IMR-90 (cell line): ENCODE measurements at regions not wholly inside any gene's neighbourhood (a gene's known extent, or its start where the extent isn't known, plus 50 kb on each side); places are given as distances from the start of the nearest gene placed in this dataset.

Source experiments
- ATAC-seq: fragments of 200-7000 bp; cut with Tn5 transposase; 2 replicates; pipeline ENCODE4 v1.9.1; 2020; ENCODE audit warnings: low read depth, mild to moderate bottlenecking, moderate library complexity
- BruUV-seq: library from RNA; stranded (reverse); fragments of 400-500 nt; replicated peaks from 2 replicates; lab custom pipeline; 2021; lab: Mats Ljungman, UMichigan
- CTCF ChIA-PET: fragments of 300-600 bp; formaldehyde crosslinking; extraction: SDS; loops from one replicate; lab custom pipeline; 2021; ENCODE audit warnings: antibody characterized with exemption; lab: Yijun Ruan, JAX
- POLR2A ChIA-PET: fragments of 300-600 bp; sonication (Branson Sonifier 250); formaldehyde crosslinking; loops from one replicate; lab custom pipeline; 2022; ENCODE audit warnings: antibody characterized with exemption; ENCODE audit not compliant: unreplicated experiment; lab: Charles Lee
- DNase-seq: peaks from one replicate; pipeline ENCODE4 v3.0.0; 2013
- H2AFZ ChIP-seq: replicated peaks from 2 replicates; pipeline ENCODE3; 2013; ENCODE audit warnings: low read length, mild to moderate bottlenecking; ENCODE audit not compliant: poor library complexity
- H2AK5ac ChIP-seq: 2 replicates; pipeline ENCODE4 v1.6.1; 2013; ENCODE audit warnings: low read depth, low read length, inconsistent platforms
- H2AK9ac ChIP-seq: replicated peaks from 2 replicates; pipeline ENCODE3; 2013; ENCODE audit warnings: mild to moderate bottlenecking, low read depth, low read length, moderate library complexity; ENCODE audit not compliant: poor library complexity
- H2BK120ac ChIP-seq: 2 replicates; pipeline ENCODE4 v1.6.1; 2013; ENCODE audit warnings: low read depth, low read length, inconsistent platforms
- H2BK15ac ChIP-seq: 3 replicates; pipeline ENCODE4 v1.6.1; 2013; ENCODE audit warnings: low read depth, low read length, inconsistent platforms
- H2BK20ac ChIP-seq: 2 replicates; pipeline ENCODE4 v1.6.1; 2013; ENCODE audit warnings: low read depth, mild to moderate bottlenecking, inconsistent platforms, low read length, moderate library complexity
- H2BK5ac ChIP-seq: 2 replicates; pipeline ENCODE4 v1.6.1; 2013; ENCODE audit warnings: mild to moderate bottlenecking, low read depth, low read length, inconsistent platforms; ENCODE audit not compliant: poor library complexity, severe bottlenecking
- H3K14ac ChIP-seq: replicated peaks from 2 replicates; pipeline ENCODE4 v1.6.1; 2013; ENCODE audit warnings: low read depth, low read length, inconsistent platforms
- H3K18ac ChIP-seq: 2 replicates; pipeline ENCODE4 v1.6.1; 2013; ENCODE audit warnings: low read depth, low read length, control low read depth
- H3K23ac ChIP-seq: 2 replicates; pipeline ENCODE4 v1.6.1; 2013; ENCODE audit warnings: low read depth, low read length, inconsistent platforms
- H3K27ac ChIP-seq: 2 replicates; pipeline ENCODE4 v1.5.1; 2013; ENCODE audit warnings: mild to moderate bottlenecking, control low read depth, low read length; ENCODE audit not compliant: insufficient read depth
- H3K27me3 ChIP-seq: 2 replicates; pipeline ENCODE4 v1.6.1; 2013; ENCODE audit warnings: low read length; ENCODE audit not compliant: control insufficient read depth, insufficient read depth
- H3K36me3 ChIP-seq: 2 replicates; pipeline ENCODE4 v1.6.1; 2013; ENCODE audit warnings: low read length, mixed read lengths; ENCODE audit not compliant: control insufficient read depth, insufficient read depth
- H3K4ac ChIP-seq: 2 replicates; pipeline ENCODE4 v1.6.1; 2013; ENCODE audit warnings: low read depth, low read length, inconsistent platforms
- H3K4me1 ChIP-seq: 2 replicates; pipeline ENCODE4 v1.6.1; 2013; ENCODE audit warnings: low read length, mixed read lengths; ENCODE audit not compliant: control insufficient read depth, insufficient read depth
- H3K4me2 ChIP-seq: 2 replicates; pipeline ENCODE4 v1.6.1; 2013; ENCODE audit warnings: low read depth, mild to moderate bottlenecking, control low read depth, low read length, moderate library complexity
- H3K4me3 ChIP-seq: 2 replicates; pipeline ENCODE4 v1.5.1; 2013; ENCODE audit warnings: low read depth, mild to moderate bottlenecking, control low read depth, low read length, moderate library complexity; ENCODE audit not compliant: insufficient read depth
- H3K56ac ChIP-seq: 2 replicates; pipeline ENCODE4 v1.6.1; 2013; ENCODE audit warnings: low read length, inconsistent platforms; ENCODE audit not compliant: insufficient read depth; ENCODE audit errors: extremely low read depth
- H3K79me1 ChIP-seq, 2 experiments: 2 replicates each; pipeline ENCODE4 v1.6.1; 2013; ENCODE audit warnings: low read length in 2 of 2, inconsistent platforms in 1 of 2, low read depth in 1 of 2
- H3K9ac ChIP-seq: 2 replicates; pipeline ENCODE4 v1.6.1; 2013; ENCODE audit warnings: low read depth, low read length, control low read depth
- H3K9me1 ChIP-seq: 2 replicates; pipeline ENCODE4 v1.6.1; 2013; ENCODE audit warnings: low read length, inconsistent platforms; ENCODE audit not compliant: insufficient read depth
- H3K9me3 ChIP-seq: 2 replicates; pipeline ENCODE4 v1.6.1; 2013; ENCODE audit warnings: low read length; ENCODE audit not compliant: control insufficient read depth, insufficient read depth
- H4K20me1 ChIP-seq: 2 replicates; pipeline ENCODE4 v1.6.1; 2013; ENCODE audit warnings: low read length, inconsistent platforms; ENCODE audit not compliant: insufficient read depth
- H4K5ac ChIP-seq: 2 replicates; pipeline ENCODE4 v1.6.1; 2013; ENCODE audit warnings: mild to moderate bottlenecking, low read depth, low read length, control low read depth
- H4K8ac ChIP-seq, 2 experiments: 2 replicates each; pipeline ENCODE4 v1.6.1; 2013; ENCODE audit warnings: low read depth in 2 of 2, low read length in 2 of 2, control low read depth in 1 of 2, inconsistent platforms in 1 of 2
- H4K91ac ChIP-seq: 2 replicates; pipeline ENCODE4 v1.6.1; 2013; ENCODE audit warnings: low read depth, low read length, inconsistent platforms; ENCODE audit not compliant: insufficient read depth
- CHD1 ChIP-seq: IDR thresholded peaks from 2 replicates; pipeline ENCODE4 v1.6.1; 2012; ENCODE audit warnings: low read depth, low read length, improper control_type of control experiment
- MAFK ChIP-seq: IDR thresholded peaks from 2 replicates; pipeline ENCODE4 v1.6.1; 2012; ENCODE audit warnings: low read depth, low read length, improper control_type of control experiment
- dilution Hi-C: fragments of 300-500 bp; cut with HindIII; formaldehyde crosslinking; loops from one replicate; pipeline ENCODE4 v1.14.3; 2018; ENCODE audit warnings: low sequenced_read_pairs; ENCODE audit not compliant: unreplicated experiment
- in situ Hi-C: fragments of 300-500 bp; cut with MboI; formaldehyde crosslinking; loops from 3 replicates; pipeline ENCODE4 v1.14.3; 2019; ENCODE audit warnings: low sequenced_read_pairs, inconsistent platforms, mixed read lengths
- intact Hi-C: fragments of 100-400 bp; cut with micrococcal nuclease; formaldehyde crosslinking; loops from 2 replicates; pipeline ENCODE4 v1.10.0; 2022

GRCh38 chr2:150625303-150625702 is 137.8 kb upstream of the RND3 start:
- DNase-seq (peak; percentile 44), ATAC-seq (no peak)
- dilution Hi-C loops (no loop called here), intact Hi-C loops (loop anchor here (10.0 kb wide), 2 partner anchors 159 to 249 kb away; no protein-coding TSS in a partner anchor), in situ Hi-C loops (no loop called here)
- H2AK5ac ChIP-seq: no peak overlapping the region
- H4K20me1 ChIP-seq: no peaks in the 10 kb centered on the region
- ChIA-PET POLR2A (no interaction called here), CTCF (interaction anchor here (1.1 to 1.2 kb wide), 2 partner anchors 8 to 20 kb away, joined by 3 to 5 read pairs; no protein-coding TSS in a partner anchor)
- 0 out of 2 replicates have a peak overlapping the region, but pooled peaks have one; percentile 16 for H2BK120ac ChIP-seq
- no peak overlapping the region for H2BK5ac ChIP-seq
- no peak overlapping the region for H3K9ac ChIP-seq
- H3K4me1 ChIP-seq: peaks cover 16% of the 10 kb centered on the region
- H4K5ac ChIP-seq: no peak overlapping the region
- no peak overlapping the region for H2BK15ac ChIP-seq
- TF ChIP-seq MAFK (0 out of 2 replicates have a peak, but pooled peaks have one; percentile 7), CHD1 (no peak)
- H4K91ac ChIP-seq: no peak overlapping the region
- no peak overlapping the region for H3K27ac ChIP-seq
- no peak overlapping the region for H2AFZ ChIP-seq
- peaks cover 13% of the 10 kb centered on the region for H3K9me1 ChIP-seq
- no peak overlapping the region for H3K4me2 ChIP-seq
- 0 out of 4 replicates have a peak overlapping the region, but pooled peaks of 1 of the 2 experiments have one; percentile 36 for H4K8ac ChIP-seq
- H3K79me1 ChIP-seq: no peaks in the 10 kb centered on the region; a peak in 1 of 4 replicates
- BruUV-seq: no TSS peak
- peak overlapping the region; percentile 21; the same call in 1 of the 2 replicates for H2BK20ac ChIP-seq
- H2AK9ac ChIP-seq: no peak overlapping the region
- 0 out of 2 replicates have a peak overlapping the region, but pooled peaks have one; percentile 38 for H3K14ac ChIP-seq
- no peak overlapping the region for H3K23ac ChIP-seq
- H3K4me3 ChIP-seq: no peak overlapping the region
- H3K27me3 ChIP-seq: no peaks in the 10 kb centered on the region
- H3K18ac ChIP-seq: no peak overlapping the region
- H3K4ac ChIP-seq: peak overlapping the region; percentile 15; the same call in 1 of the 2 replicates
- H3K9me3 ChIP-seq: 0 out of 2 replicates have a peak, but pooled peaks cover 2% of the 10 kb centered on the region
- no peak overlapping the region for H3K56ac ChIP-seq
- no peaks in the 10 kb centered on the region for H3K36me3 ChIP-seq
